B cell (primary cell): ENCODE measurements at regions not wholly inside any gene's neighbourhood (a gene's known extent, or its start where the extent isn't known, plus 50 kb on each side); places are given as distances from the start of the nearest gene placed in this dataset.

Experiments used
- ATAC-seq: fragments of 200-7000 bp; cut with Tn5 transposase; one replicate; pipeline ENCODE4 v1.10.0; 2021; ENCODE audit warnings: low read depth, mild to moderate bottlenecking, moderate number of reproducible peaks, moderate library complexity
- CTCF ChIA-PET: fragments of 350-600 bp; sonication (Branson Sonifier 250); formaldehyde crosslinking; loops from one replicate; lab custom pipeline; 2021; ENCODE audit warnings: antibody characterized with exemption, inconsistent platforms; lab: Charles Lee
- POLR2A ChIA-PET: fragments of 350-600 bp; sonication (Branson Sonifier 250); formaldehyde crosslinking; loops from one replicate; lab custom pipeline; 2021; ENCODE audit warnings: antibody characterized with exemption; lab: Charles Lee
- DNase-seq: peaks from one replicate; pipeline ENCODE4 v3.0.0; 2013
- H2AFZ ChIP-seq: 2 replicates; pipeline ENCODE4 v1.6.1; 2012; ENCODE audit warnings: mild to moderate bottlenecking, low read depth, low read length; ENCODE audit not compliant: insufficient read depth, poor library complexity, severe bottlenecking
- H3K27ac ChIP-seq, 2 donors: 1 replicate in 1 of 2; 2 replicates in 1 of 2; pipeline ENCODE4 v1.5.1; 2012 to 2013; ENCODE audit warnings: low read length in 2 of 2, mild to moderate bottlenecking in 2 of 2, moderate library complexity in 1 of 2
- H3K27me3 ChIP-seq, 4 experiments: fragments of 200-600 bp in 1 of 4; sonication (generic) in 1 of 4; replicated peaks in 1 of 4; 1 replicate in 2 of 4; 2 replicates in 2 of 4; pipeline versions ENCODE4 v1.6.1 to v1.7.0; 2013 to 2016; ENCODE audit warnings: low read length in 3 of 4, mild to moderate bottlenecking in 2 of 4, mixed read lengths in 1 of 4, moderate library complexity in 1 of 4; ENCODE audit not compliant: insufficient read depth in 4 of 4, control insufficient read depth in 3 of 4; ENCODE audit errors: control extremely low read depth in 1 of 4
- H3K36me3 ChIP-seq, 2 experiments: replicated peaks in 1 of 2; 1 replicate in 1 of 2; 2 replicates in 1 of 2; pipeline versions ENCODE4 v1.6.1 to v1.7.1; 2013; ENCODE audit warnings: low read length in 1 of 2; ENCODE audit not compliant: insufficient read depth in 2 of 2, control insufficient read depth in 1 of 2; ENCODE audit errors: control extremely low read depth in 1 of 2, extremely low read depth in 1 of 2
- H3K4me1 ChIP-seq, 2 donors: fragments of 200-600 bp in 1 of 2; sonication (generic) in 1 of 2; 1 replicate in 1 of 2; 2 replicates in 1 of 2; pipeline versions ENCODE4 v1.5.1 to v1.6.1; 2013 to 2017; ENCODE audit warnings: low read length in 2 of 2; ENCODE audit not compliant: control insufficient read depth in 2 of 2, insufficient read depth in 2 of 2
- H3K4me2 ChIP-seq: replicated peaks from 2 replicates; pipeline ENCODE3; 2012; ENCODE audit warnings: mild to moderate bottlenecking, low read depth, low read length; ENCODE audit not compliant: poor library complexity, severe bottlenecking
- H3K4me3 ChIP-seq, 5 experiments: fragments of 200-600 bp in 1 of 5; sonication (generic) in 1 of 5; 1 replicate in 3 of 5; 2 replicates in 2 of 5; pipeline versions ENCODE4 v1.5.1 to v1.7.0; 2011 to 2016; ENCODE audit warnings: low read length in 4 of 5, mild to moderate bottlenecking in 4 of 5, low read depth in 2 of 5, control low read depth in 1 of 5, moderate library complexity in 1 of 5; ENCODE audit not compliant: insufficient read depth in 1 of 5; ENCODE audit errors: control extremely low read depth in 1 of 5, extremely low read depth in 1 of 5
- H3K79me2 ChIP-seq: fragments of 200-600 bp; sonication (generic); one replicate; pipeline ENCODE4 v1.6.0; 2016; ENCODE audit warnings: low read length; ENCODE audit not compliant: control insufficient read depth, insufficient read depth
- H3K9ac ChIP-seq: fragments of 200-600 bp; sonication (generic); 2 replicates; pipeline ENCODE4 v1.6.1; 2017; ENCODE audit warnings: mild to moderate bottlenecking, low read length, moderate library complexity
- H3K9me3 ChIP-seq, 3 donors: one replicate each; pipeline versions ENCODE4 v1.6.1 to v1.7.1; 2013; ENCODE audit warnings: low read length in 2 of 3; ENCODE audit not compliant: control insufficient read depth in 2 of 3, insufficient read depth in 1 of 3; ENCODE audit errors: control extremely low read depth in 1 of 3
- H4K20me1 ChIP-seq: 2 replicates; pipeline ENCODE4 v1.6.0; 2012; ENCODE audit warnings: mild to moderate bottlenecking, low read length; ENCODE audit not compliant: insufficient read depth, control insufficient read depth, poor library complexity, severe bottlenecking
- H3K27ac Mint-ChIP-seq: one replicate; pipeline ENCODE4 v1.8.0; 2021; ENCODE audit warnings: mixed read lengths
- H3K27me3 Mint-ChIP-seq: one replicate; pipeline ENCODE4 v1.8.0; 2021; ENCODE audit warnings: mixed read lengths
- H3K4me1 Mint-ChIP-seq: one replicate; pipeline ENCODE4 v1.8.0; 2021; ENCODE audit warnings: mixed read lengths
- H3K4me3 Mint-ChIP-seq: one replicate; pipeline ENCODE4 v1.8.0; 2021; ENCODE audit warnings: mixed read lengths
- H3K9me3 Mint-ChIP-seq: one replicate; pipeline ENCODE4 v1.8.0; 2022; ENCODE audit warnings: mixed read lengths; ENCODE audit not compliant: insufficient read depth
- EZH2 ChIP-seq: IDR thresholded peaks from 2 replicates; pipeline ENCODE4 v1.6.1; 2012; ENCODE audit warnings: borderline replicate concordance, low read depth, mild to moderate bottlenecking, moderate library complexity, low read length; ENCODE audit not compliant: insufficient read depth, poor library complexity, severe bottlenecking
- WGBS: methylation state at CpG from one replicate; pipeline ENCODE4 v1.1.5; 2013; ENCODE audit warnings: missing lambda C conversion rate; ENCODE audit not compliant: insufficient coverage; 5-methylcytosine and 5-hydroxymethylcytosine counted together
- intact Hi-C: fragments of 100-400 bp; cut with micrococcal nuclease; formaldehyde crosslinking; loops from one replicate; pipeline ENCODE4 v1.10.0; 2022
- TF ChIP-seq, protein P1 (sequence below): fragments of 200-600 bp; IDR thresholded peaks from one replicate; pipeline ENCODE4 v1.8.0; 2022; ENCODE audit warnings: antibody characterized with exemption, mild to moderate bottlenecking

- H3K79me2 ChIP-seq, result no peaks in the 10 kb centered on the region
- H3K36me3 ChIP-seq, result no peaks in the 10 kb centered on the region
- H3K4me3 ChIP-seq, result no peak overlapping the region
- no peak overlapping the region for H3K4me2 ChIP-seq
- TF ChIP-seq EZH2, result no peak
- TF ChIP-seq, protein P1, sequence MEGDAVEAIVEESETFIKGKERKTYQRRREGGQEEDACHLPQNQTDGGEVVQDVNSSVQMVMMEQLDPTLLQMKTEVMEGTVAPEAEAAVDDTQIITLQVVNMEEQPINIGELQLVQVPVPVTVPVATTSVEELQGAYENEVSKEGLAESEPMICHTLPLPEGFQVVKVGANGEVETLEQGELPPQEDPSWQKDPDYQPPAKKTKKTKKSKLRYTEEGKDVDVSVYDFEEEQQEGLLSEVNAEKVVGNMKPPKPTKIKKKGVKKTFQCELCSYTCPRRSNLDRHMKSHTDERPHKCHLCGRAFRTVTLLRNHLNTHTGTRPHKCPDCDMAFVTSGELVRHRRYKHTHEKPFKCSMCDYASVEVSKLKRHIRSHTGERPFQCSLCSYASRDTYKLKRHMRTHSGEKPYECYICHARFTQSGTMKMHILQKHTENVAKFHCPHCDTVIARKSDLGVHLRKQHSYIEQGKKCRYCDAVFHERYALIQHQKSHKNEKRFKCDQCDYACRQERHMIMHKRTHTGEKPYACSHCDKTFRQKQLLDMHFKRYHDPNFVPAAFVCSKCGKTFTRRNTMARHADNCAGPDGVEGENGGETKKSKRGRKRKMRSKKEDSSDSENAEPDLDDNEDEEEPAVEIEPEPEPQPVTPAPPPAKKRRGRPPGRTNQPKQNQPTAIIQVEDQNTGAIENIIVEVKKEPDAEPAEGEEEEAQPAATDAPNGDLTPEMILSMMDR, result no peak
- H4K20me1 ChIP-seq, result no peaks in the 10 kb centered on the region
- no peak overlapping the region for H3K27ac ChIP-seq
- no peak for ATAC-seq
- H3K27me3 ChIP-seq, result no peaks in the 10 kb centered on the region
- CTCF ChIA-PET, result no interaction called here
- Mint-ChIP-seq H3K4me3 (no peak overlapping the region), H3K4me1 (no peaks in the 10 kb centered on the region), H3K9me3 (no peaks in the 10 kb centered on the region), H3K27me3 (no peaks in the 10 kb centered on the region), H3K27ac (no peak overlapping the region)
- H3K4me1 ChIP-seq, result no peaks in the 10 kb centered on the region
- intact Hi-C loops, result no loop called here
- POLR2A ChIA-PET, result no interaction called here
- DNase-seq, result no peak
- H2AFZ ChIP-seq, result no peak overlapping the region
- H3K9ac ChIP-seq, result no peak overlapping the region
- no peaks in the 10 kb centered on the region for H3K9me3 ChIP-seq
Observed at GRCh38 chr6:81289229-81289628, 463.3 kb downstream of the TENT5A start.

DNA sequence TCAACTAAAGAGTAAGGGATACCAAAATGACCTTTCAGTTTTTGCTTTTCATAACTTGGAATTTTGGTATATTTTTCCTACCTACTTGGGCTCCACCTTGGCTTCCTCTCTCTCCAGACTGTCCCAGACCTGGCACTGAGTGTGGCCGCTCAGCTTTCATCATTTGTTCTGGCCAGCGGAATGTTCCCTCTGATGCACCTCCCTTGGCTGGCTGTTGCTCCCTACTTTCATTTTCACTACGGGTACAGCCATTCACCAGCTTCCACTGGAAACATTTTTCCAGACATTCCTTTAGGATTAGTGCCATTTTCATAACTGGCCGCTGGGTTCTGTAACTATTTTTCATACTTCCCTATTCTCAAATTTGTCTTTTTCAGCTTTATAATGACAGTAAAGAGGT lies 487.4 kb downstream of the TENT5A start:
- 92% methylated on average over 3 of the region's 4 CpGs for WGBS
- Histone ChIP-seq H2AFZ (no peak overlapping the region), H3K9ac (no peak overlapping the region), H3K4me3 (no peak overlapping the region), H3K27me3 (no peaks in the 10 kb centered on the region), H3K9me3 (peaks cover 0 to 14% (median 0%) of the 10 kb centered on the region in 3 donors), H4K20me1 (no peaks in the 10 kb centered on the region), H3K4me2 (no peak overlapping the region), H3K4me1 (no peaks in the 10 kb centered on the region), H3K79me2 (no peaks in the 10 kb centered on the region), H3K36me3 (no peaks in the 10 kb centered on the region), H3K27ac (no peak overlapping the region)
- intact Hi-C loops, result no loop called here
- Mint-ChIP-seq H3K9me3 (no peaks in the 10 kb centered on the region), H3K27me3 (no peaks in the 10 kb centered on the region), H3K27ac (no peak overlapping the region), H3K4me3 (no peak overlapping the region), H3K4me1 (no peaks in the 10 kb centered on the region)
- ATAC-seq (no peak), DNase-seq (no peak)
- ChIA-PET CTCF (no interaction called here), POLR2A (no interaction called here)
- no peak for TF ChIP-seq EZH2
- TF ChIP-seq, protein P1, result no peak
